NT2/D1 (cell line): ENCODE measurements at regions not wholly inside any gene's neighbourhood (a gene's known extent, or its start where the extent isn't known, plus 50 kb on each side); places are given as distances from the start of the nearest gene placed in this dataset.

Source experiments
- DNase-seq: peaks from one replicate; pipeline ENCODE4 v3.0.0-alpha.2; 2011; ENCODE audit warnings: low read depth, low spot score
- H3K27me3 ChIP-seq: 2 replicates; pipeline ENCODE4 v1.6.0; 2011; ENCODE audit warnings: mild to moderate bottlenecking; ENCODE audit not compliant: insufficient read length, insufficient read depth
- H3K36me3 ChIP-seq: 2 replicates; pipeline ENCODE4 v1.6.1; 2011; ENCODE audit warnings: mild to moderate bottlenecking, low read length, mixed read lengths; ENCODE audit not compliant: insufficient read depth, insufficient read length
- H3K4me1 ChIP-seq: 2 replicates; pipeline ENCODE4 v1.5.1; 2011; ENCODE audit not compliant: insufficient read depth, insufficient read length
- H3K4me3 ChIP-seq: 2 replicates; pipeline ENCODE4 v1.5.1; 2011; ENCODE audit warnings: low read depth; ENCODE audit not compliant: insufficient read length
- H3K9ac ChIP-seq: 2 replicates; pipeline ENCODE4 v1.6.0; 2011; ENCODE audit warnings: low read depth; ENCODE audit not compliant: insufficient read length
- H3K9me3 ChIP-seq: 2 replicates; pipeline ENCODE4 v1.5.1; 2011; ENCODE audit warnings: mild to moderate bottlenecking, low read length; ENCODE audit not compliant: insufficient read depth
- SUZ12 ChIP-seq: IDR thresholded peaks from 2 replicates; pipeline ENCODE4 v1.6.1; 2011; ENCODE audit not compliant: insufficient read length, insufficient read depth; ENCODE audit errors: extremely low read depth
- YY1 ChIP-seq: IDR thresholded peaks from 2 replicates; pipeline ENCODE4 v1.6.1; 2011; ENCODE audit not compliant: insufficient read length, insufficient read depth
- ZNF274 ChIP-seq: IDR thresholded peaks from 2 replicates; pipeline ENCODE4 v1.6.1; 2011; ENCODE audit warnings: mild to moderate bottlenecking, low read depth, low read length

GRCh38 chr6:153618371-153619322 lies 420.4 kb upstream of the OPRM1 start:
- Histone ChIP-seq H3K36me3 (no peaks in the 10 kb centered on the region), H3K9ac (no peak overlapping the region), H3K27me3 (no peaks in the 10 kb centered on the region), H3K4me1 (no peaks in the 10 kb centered on the region), H3K4me3 (no peak overlapping the region), H3K9me3 (no peaks in the 10 kb centered on the region)
- TF ChIP-seq YY1: no peak
- TF ChIP-seq SUZ12: no peak
- TF ChIP-seq ZNF274: no peak
- no peak for DNase-seq

- TF ChIP-seq ZNF274 (no peak), SUZ12 (no peak), YY1 (no peak)
- H3K36me3 ChIP-seq: no peaks in the 10 kb centered on the region
- no peak overlapping the region for H3K9ac ChIP-seq
- H3K27me3 ChIP-seq: no peaks in the 10 kb centered on the region
- peak; percentile 5 for DNase-seq
- no peak overlapping the region for H3K4me3 ChIP-seq
- no peaks in the 10 kb centered on the region for H3K4me1 ChIP-seq
- no peaks in the 10 kb centered on the region for H3K9me3 ChIP-seq
Measured at GRCh38 chr6:153616506-153616905, 422.5 kb upstream of the OPRM1 start.

- H3K9ac ChIP-seq: no peak overlapping the region
- DNase-seq: no peak
- H3K27me3 ChIP-seq: no peaks in the 10 kb centered on the region
- no peaks in the 10 kb centered on the region for H3K9me3 ChIP-seq
- no peak overlapping the region for H3K4me3 ChIP-seq
- no peak for TF ChIP-seq ZNF274
- TF ChIP-seq YY1: no peak
- TF ChIP-seq SUZ12: no peak
- no peaks in the 10 kb centered on the region for H3K4me1 ChIP-seq
- no peaks in the 10 kb centered on the region for H3K36me3 ChIP-seq
Measured at GRCh38 chr6:153613719-153614455, 425.2 kb upstream of the OPRM1 start.

DNA sequence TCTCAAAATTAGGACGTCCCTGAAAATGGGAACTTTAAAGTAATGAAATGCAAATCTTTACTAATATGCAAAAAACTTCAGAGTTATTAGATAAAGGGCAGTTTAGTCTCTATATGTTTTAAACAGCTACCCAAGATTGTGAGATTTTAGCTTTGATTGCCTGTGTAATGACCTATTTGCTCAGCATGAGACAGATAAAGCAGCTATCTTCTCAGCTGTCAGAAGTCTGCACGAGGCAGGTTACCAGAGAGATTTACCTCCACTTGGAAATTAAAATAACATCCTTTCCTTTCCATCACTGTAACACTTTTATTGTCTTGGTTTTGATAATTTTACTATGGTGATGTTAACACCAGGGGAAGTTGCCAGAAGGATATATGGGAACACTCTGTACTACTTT lies 436.6 kb upstream of the OPRM1 start:
- DNase-seq: no peak
- no peaks in the 10 kb centered on the region for H3K4me1 ChIP-seq
- H3K4me3 ChIP-seq: no peak overlapping the region
- no peak overlapping the region for H3K9ac ChIP-seq
- TF ChIP-seq SUZ12 (no peak), YY1 (no peak), ZNF274 (no peak)
- no peaks in the 10 kb centered on the region for H3K27me3 ChIP-seq
- H3K9me3 ChIP-seq: no peaks in the 10 kb centered on the region
- no peaks in the 10 kb centered on the region for H3K36me3 ChIP-seq

GRCh38 chr6:153599901-153600300 lies 439.1 kb upstream of the OPRM1 start:
- no peaks in the 10 kb centered on the region for H3K36me3 ChIP-seq
- no peak overlapping the region for H3K4me3 ChIP-seq
- no peaks in the 10 kb centered on the region for H3K27me3 ChIP-seq
- H3K9me3 ChIP-seq: no peaks in the 10 kb centered on the region
- no peak overlapping the region for H3K9ac ChIP-seq
- no peaks in the 10 kb centered on the region for H3K4me1 ChIP-seq
- no peak for TF ChIP-seq SUZ12
- TF ChIP-seq YY1: no peak
- no peak for TF ChIP-seq ZNF274
- DNase-seq: no peak

DNA sequence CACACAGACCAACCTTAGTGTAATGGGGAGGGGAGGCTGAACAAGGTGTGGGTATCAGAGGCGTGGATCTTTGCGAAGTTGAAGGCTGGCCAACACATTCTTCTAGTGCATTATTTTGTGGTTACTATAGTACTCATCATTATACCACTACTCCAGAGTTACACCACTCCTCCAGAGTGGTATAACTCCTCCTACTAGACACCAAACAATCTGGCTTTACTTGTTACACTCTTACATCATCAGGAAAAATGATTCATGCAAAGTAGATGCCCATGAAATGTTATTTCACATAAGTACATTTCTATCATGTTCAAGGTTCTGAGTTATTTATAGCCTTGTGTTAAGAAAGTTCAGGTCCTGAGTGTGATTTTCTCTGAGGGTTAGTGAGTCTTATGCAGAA lies 443.1 kb upstream of the OPRM1 start:
- Histone ChIP-seq H3K4me1 (no peaks in the 10 kb centered on the region), H3K9ac (no peak overlapping the region), H3K36me3 (no peaks in the 10 kb centered on the region), H3K27me3 (no peaks in the 10 kb centered on the region), H3K4me3 (no peak overlapping the region), H3K9me3 (no peaks in the 10 kb centered on the region)
- no peak for DNase-seq
- TF ChIP-seq SUZ12 (no peak), YY1 (no peak), ZNF274 (no peak)

DNA sequence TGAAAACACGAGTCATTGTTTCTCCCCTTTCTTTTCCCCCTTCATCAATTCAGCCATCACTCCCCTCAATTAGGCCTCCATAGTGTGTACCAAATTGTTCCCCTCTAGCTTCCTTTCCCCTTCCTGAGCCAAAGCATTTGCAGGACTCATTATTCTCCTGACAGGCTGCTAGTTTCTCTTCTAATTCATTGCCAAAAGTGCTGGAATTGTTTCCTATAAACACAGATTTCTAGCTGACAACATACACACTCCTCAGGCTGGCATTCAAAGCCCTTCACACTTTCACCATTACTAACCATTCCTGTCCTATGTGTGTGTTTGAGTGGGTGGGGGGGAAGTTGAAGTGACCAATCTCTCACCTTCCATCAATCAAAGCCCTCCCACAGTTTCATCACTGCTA lies 444.2 kb upstream of the OPRM1 start:
- no peaks in the 10 kb centered on the region for H3K36me3 ChIP-seq
- H3K27me3 ChIP-seq: no peaks in the 10 kb centered on the region
- H3K9me3 ChIP-seq: no peaks in the 10 kb centered on the region

More for the DNA sequence above, 444.2 kb upstream of the OPRM1 start:
- Histone ChIP-seq H3K4me1 (no peaks in the 10 kb centered on the region), H3K9ac (no peak overlapping the region), H3K4me3 (no peak overlapping the region)
- no peak for TF ChIP-seq SUZ12
- TF ChIP-seq ZNF274: no peak
- TF ChIP-seq YY1: no peak
- no peak for DNase-seq
